ENCODE measurements at regions not wholly inside any gene's neighbourhood (a gene's known extent, or its start where the extent isn't known, plus 50 kb on each side); places are given as distances from the start of the nearest gene placed in this dataset.

- no peaks in the 10 kb centered on the region for H3K27me3 ChIP-seq (replicated peaks; ENCODE audit: control insufficient read depth, insufficient read depth, low read length)
- no peaks in the 10 kb centered on the region for H3K36me3 ChIP-seq (ENCODE audit: control insufficient read depth, insufficient read depth, low read length, severe bottlenecking)
- no peak overlapping the region for H3K4me3 ChIP-seq (ENCODE audit: low read length)
- peak overlapping the region; percentile 61 for H3K9ac ChIP-seq (ENCODE audit: low read length)
- no peak for DNase-seq (ENCODE audit: low read depth)
- peaks cover 53% of the 10 kb centered on the region for H3K4me1 ChIP-seq (ENCODE audit: control insufficient read depth, insufficient read depth, low read length)
- H3K9me3 ChIP-seq (ENCODE audit: control insufficient read depth, low read length): no peaks in the 10 kb centered on the region
Observed at GRCh38 chr20:50250679-50251382, 60.2 kb downstream of the CEBPB start.

- DNase-seq (ENCODE audit: low read depth): no peak
- peaks cover 53% of the 10 kb centered on the region for H3K4me1 ChIP-seq (ENCODE audit: control insufficient read depth, insufficient read depth, low read length)
Observed at GRCh38 chr20:50251383-50251748, 60.7 kb downstream of the CEBPB start.

GRCh38 chr20:50251992-50252511 is 61.4 kb downstream of the CEBPB start:
- H3K4me1 ChIP-seq (ENCODE audit: control insufficient read depth, insufficient read depth, low read length): peaks cover 52% of the 10 kb centered on the region

More at GRCh38 chr20:50251383-50251748, 60.7 kb downstream of the CEBPB start:
- H3K4me3 ChIP-seq (ENCODE audit: low read length): no peak overlapping the region
- H3K9me3 ChIP-seq (ENCODE audit: control insufficient read depth, low read length): no peaks in the 10 kb centered on the region
- peak overlapping the region; percentile 61 for H3K9ac ChIP-seq (ENCODE audit: low read length)
- no peaks in the 10 kb centered on the region for H3K36me3 ChIP-seq (ENCODE audit: control insufficient read depth, insufficient read depth, low read length, severe bottlenecking)
- H3K27me3 ChIP-seq (replicated peaks; ENCODE audit: control insufficient read depth, insufficient read depth, low read length): no peaks in the 10 kb centered on the region

GRCh38 chr20:50252701-50253100 is 62.1 kb downstream of the CEBPB start:
- Histone ChIP-seq H3K27me3 (replicated peaks; ENCODE audit: control insufficient read depth, insufficient read depth, low read length) (no peaks in the 10 kb centered on the region), H3K4me3 (ENCODE audit: low read length) (no peak overlapping the region), H3K4me1 (ENCODE audit: control insufficient read depth, insufficient read depth, low read length) (peaks cover 45% of the 10 kb centered on the region), H3K9me3 (ENCODE audit: control insufficient read depth, low read length) (no peaks in the 10 kb centered on the region), H3K9ac (ENCODE audit: low read length) (peak overlapping the region; percentile 61), H3K36me3 (ENCODE audit: control insufficient read depth, insufficient read depth, low read length, severe bottlenecking) (no peaks in the 10 kb centered on the region)
- DNase-seq (ENCODE audit: low read depth): no peak

More at GRCh38 chr20:50251992-50252511, 61.4 kb downstream of the CEBPB start:
- peak; percentile 61 for DNase-seq (ENCODE audit: low read depth)
- Histone ChIP-seq H3K9me3 (ENCODE audit: control insufficient read depth, low read length) (no peaks in the 10 kb centered on the region), H3K9ac (ENCODE audit: low read length) (peak overlapping the region; percentile 61), H3K27me3 (replicated peaks; ENCODE audit: control insufficient read depth, insufficient read depth, low read length) (no peaks in the 10 kb centered on the region), H3K36me3 (ENCODE audit: control insufficient read depth, insufficient read depth, low read length, severe bottlenecking) (no peaks in the 10 kb centered on the region), H3K4me3 (ENCODE audit: low read length) (no peak overlapping the region)

GRCh38 chr20:50253101-50253500 is 62.5 kb downstream of the CEBPB start:
- DNase-seq (ENCODE audit: low read depth): no peak
- Histone ChIP-seq H3K4me3 (ENCODE audit: low read length) (no peak overlapping the region), H3K4me1 (ENCODE audit: control insufficient read depth, insufficient read depth, low read length) (peaks cover 41% of the 10 kb centered on the region), H3K27me3 (replicated peaks; ENCODE audit: control insufficient read depth, insufficient read depth, low read length) (no peaks in the 10 kb centered on the region), H3K36me3 (ENCODE audit: control insufficient read depth, insufficient read depth, low read length, severe bottlenecking) (no peaks in the 10 kb centered on the region), H3K9me3 (ENCODE audit: control insufficient read depth, low read length) (no peaks in the 10 kb centered on the region), H3K9ac (ENCODE audit: low read length) (no peak overlapping the region)

- no peak for DNase-seq (ENCODE audit: low read depth)
- H3K27me3 ChIP-seq (replicated peaks; ENCODE audit: control insufficient read depth, insufficient read depth, low read length): no peaks in the 10 kb centered on the region
- no peak overlapping the region for H3K9ac ChIP-seq (ENCODE audit: low read length)
Observed at GRCh38 chr20:50254466-50255079, 63.9 kb downstream of the CEBPB start.

GRCh38 chr20:50256577-50256976 is 65.9 kb downstream of the CEBPB start:
- Histone ChIP-seq H3K27me3 (replicated peaks; ENCODE audit: control insufficient read depth, insufficient read depth, low read length) (no peaks in the 10 kb centered on the region), H3K9me3 (ENCODE audit: control insufficient read depth, low read length) (no peaks in the 10 kb centered on the region), H3K4me3 (ENCODE audit: low read length) (no peak overlapping the region), H3K9ac (ENCODE audit: low read length) (no peak overlapping the region), H3K4me1 (ENCODE audit: control insufficient read depth, insufficient read depth, low read length) (peaks cover 27% of the 10 kb centered on the region), H3K36me3 (ENCODE audit: control insufficient read depth, insufficient read depth, low read length, severe bottlenecking) (no peaks in the 10 kb centered on the region)
- no peak for DNase-seq (ENCODE audit: low read depth)

More at GRCh38 chr20:50254466-50255079, 63.9 kb downstream of the CEBPB start:
- H3K36me3 ChIP-seq (ENCODE audit: control insufficient read depth, insufficient read depth, low read length, severe bottlenecking): no peaks in the 10 kb centered on the region
- no peaks in the 10 kb centered on the region for H3K9me3 ChIP-seq (ENCODE audit: control insufficient read depth, low read length)
- peaks cover 33% of the 10 kb centered on the region for H3K4me1 ChIP-seq (ENCODE audit: control insufficient read depth, insufficient read depth, low read length)
- H3K4me3 ChIP-seq (ENCODE audit: low read length): no peak overlapping the region

- no peak overlapping the region for H3K4me3 ChIP-seq (ENCODE audit: low read length)
- H3K9me3 ChIP-seq (ENCODE audit: control insufficient read depth, low read length): no peaks in the 10 kb centered on the region
- no peak for DNase-seq (ENCODE audit: low read depth)
- H3K36me3 ChIP-seq (ENCODE audit: control insufficient read depth, insufficient read depth, low read length, severe bottlenecking): no peaks in the 10 kb centered on the region
- H3K4me1 ChIP-seq (ENCODE audit: control insufficient read depth, insufficient read depth, low read length): peaks cover 16% of the 10 kb centered on the region
- H3K9ac ChIP-seq (ENCODE audit: low read length): no peak overlapping the region
- H3K27me3 ChIP-seq (replicated peaks; ENCODE audit: control insufficient read depth, insufficient read depth, low read length): no peaks in the 10 kb centered on the region
Observed at GRCh38 chr20:50257860-50258259, 67.2 kb downstream of the CEBPB start.

- no peaks in the 10 kb centered on the region for H3K36me3 ChIP-seq (ENCODE audit: control insufficient read depth, insufficient read depth, low read length, severe bottlenecking)
- no peak for DNase-seq (ENCODE audit: low read depth)
- peaks cover 16% of the 10 kb centered on the region for H3K4me1 ChIP-seq (ENCODE audit: control insufficient read depth, insufficient read depth, low read length)
- H3K4me3 ChIP-seq (ENCODE audit: low read length): no peak overlapping the region
- no peaks in the 10 kb centered on the region for H3K27me3 ChIP-seq (replicated peaks; ENCODE audit: control insufficient read depth, insufficient read depth, low read length)
- peak overlapping the region; percentile 76 for H3K9ac ChIP-seq (ENCODE audit: low read length)
- H3K9me3 ChIP-seq (ENCODE audit: control insufficient read depth, low read length): no peaks in the 10 kb centered on the region
Observed at GRCh38 chr20:50258790-50259483, 68.3 kb downstream of the CEBPB start.

- peaks cover 16% of the 10 kb centered on the region for H3K4me1 ChIP-seq (ENCODE audit: control insufficient read depth, insufficient read depth, low read length)
- DNase-seq (ENCODE audit: low read depth): peak; percentile 27
- no peaks in the 10 kb centered on the region for H3K27me3 ChIP-seq (replicated peaks; ENCODE audit: control insufficient read depth, insufficient read depth, low read length)
- peak overlapping the region; percentile 76 for H3K9ac ChIP-seq (ENCODE audit: low read length)
- no peaks in the 10 kb centered on the region for H3K9me3 ChIP-seq (ENCODE audit: control insufficient read depth, low read length)
- H3K36me3 ChIP-seq (ENCODE audit: control insufficient read depth, insufficient read depth, low read length, severe bottlenecking): no peaks in the 10 kb centered on the region
- peak overlapping the region; percentile 9 for H3K4me3 ChIP-seq (ENCODE audit: low read length)
Observed at GRCh38 chr20:50259705-50260478, 69.3 kb downstream of the CEBPB start.

Data from adipocyte (in vitro differentiated cells).